Natural killer cell (primary cell): ENCODE measurements at regions not wholly inside any gene's neighbourhood (a gene's known extent, or its start where the extent isn't known, plus 50 kb on each side); places are given as distances from the start of the nearest gene placed in this dataset.

Experiments used
- ATAC-seq, 3 donors: fragments of 150-1000 bp in 2 of 3; fragments of 200-7000 bp in 1 of 3; cut with Tn5 transposase; 1 replicate in 1 of 3; 2 replicates in 2 of 3; pipeline ENCODE4 v1.10.0; 2021; ENCODE audit warnings: mild to moderate bottlenecking in 2 of 3, moderate library complexity in 2 of 3
- DNase-seq, 2 donors: peaks; one replicate each; pipeline versions ENCODE4 v3.0.0 to v3.0.0-alpha.2; 2013 to 2021; ENCODE audit warnings: mixed read lengths in 1 of 2
- H3K27ac ChIP-seq: one replicate; pipeline ENCODE4 v1.5.1; 2013; ENCODE audit warnings: mild to moderate bottlenecking, low read length
- H3K27me3 ChIP-seq: one replicate; pipeline ENCODE4 v1.6.1; 2013; ENCODE audit warnings: low read length; ENCODE audit not compliant: control insufficient read depth, insufficient read depth
- H3K36me3 ChIP-seq: one replicate; pipeline ENCODE4 v1.6.1; 2013; ENCODE audit warnings: low read length; ENCODE audit not compliant: control insufficient read depth, insufficient read depth
- H3K4me1 ChIP-seq: one replicate; pipeline ENCODE4 v1.6.1; 2013; ENCODE audit warnings: low read length; ENCODE audit not compliant: control insufficient read depth, insufficient read depth
- H3K4me3 ChIP-seq: one replicate; pipeline ENCODE4 v1.5.1; 2013; ENCODE audit warnings: low read length
- H3K9me3 ChIP-seq: one replicate; pipeline ENCODE4 v1.6.1; 2013; ENCODE audit warnings: low read length; ENCODE audit not compliant: control insufficient read depth, insufficient read depth
- H3K27ac Mint-ChIP-seq, 2 donors: one replicate each; pipeline ENCODE4 v1.8.0; 2022; ENCODE audit warnings: mild to moderate bottlenecking in 2 of 2, mixed read lengths in 2 of 2, moderate library complexity in 1 of 2
- H3K27me3 Mint-ChIP-seq, 2 donors: one replicate each; pipeline ENCODE4 v1.8.0; 2022; ENCODE audit warnings: low read depth in 2 of 2, mixed read lengths in 2 of 2
- H3K36me3 Mint-ChIP-seq: one replicate; pipeline ENCODE4 v1.8.0; 2022; ENCODE audit warnings: mixed read lengths
- H3K4me1 Mint-ChIP-seq, 2 donors: one replicate each; pipeline ENCODE4 v1.8.0; 2022; ENCODE audit warnings: mixed read lengths in 2 of 2
- H3K4me3 Mint-ChIP-seq: one replicate; pipeline ENCODE4 v1.8.0; 2022; ENCODE audit warnings: mild to moderate bottlenecking, moderate library complexity, mixed read lengths
- H3K9me3 Mint-ChIP-seq, 2 donors: one replicate each; pipeline ENCODE4 v1.8.0; 2022; ENCODE audit warnings: mixed read lengths in 2 of 2
- CTCF ChIP-seq: fragments of 200-600 bp; IDR thresholded peaks from one replicate; pipeline ENCODE4 v1.8.0; 2022; ENCODE audit warnings: antibody characterized with exemption
- WGBS: methylation state at CpG from one replicate; pipeline ENCODE4 v1.1.7; 2013; ENCODE audit warnings: missing lambda C conversion rate; ENCODE audit not compliant: insufficient coverage; 5-methylcytosine and 5-hydroxymethylcytosine counted together
- intact Hi-C: fragments of 100-400 bp; cut with micrococcal nuclease; formaldehyde crosslinking; loops from one replicate; pipeline ENCODE4 v1.14.2; 2022

- intact Hi-C loops = no loop called here
- Histone ChIP-seq H3K9me3 (no peaks in the 10 kb centered on the region), H3K4me3 (no peak overlapping the region), H3K36me3 (no peaks in the 10 kb centered on the region), H3K27me3 (no peaks in the 10 kb centered on the region), H3K27ac (no peak overlapping the region), H3K4me1 (no peaks in the 10 kb centered on the region)
- H3K27me3 Mint-ChIP-seq = peaks cover 0 to under 1% of the 10 kb centered on the region in 2 donors
- no peak overlapping the region for H3K4me3 Mint-ChIP-seq
- no peak overlapping the region for H3K27ac Mint-ChIP-seq
- H3K4me1 Mint-ChIP-seq = no peaks in the 10 kb centered on the region
- no peaks in the 10 kb centered on the region for H3K36me3 Mint-ChIP-seq
- ATAC-seq (no peak), DNase-seq (no peak)
- no peak for TF ChIP-seq CTCF
- H3K9me3 Mint-ChIP-seq = peaks cover 11% of the 10 kb centered on the region in 2 donors
Observed at GRCh38 chr1:208951908-208952307, 631.6 kb upstream of the CAMK1G start.

DNA sequence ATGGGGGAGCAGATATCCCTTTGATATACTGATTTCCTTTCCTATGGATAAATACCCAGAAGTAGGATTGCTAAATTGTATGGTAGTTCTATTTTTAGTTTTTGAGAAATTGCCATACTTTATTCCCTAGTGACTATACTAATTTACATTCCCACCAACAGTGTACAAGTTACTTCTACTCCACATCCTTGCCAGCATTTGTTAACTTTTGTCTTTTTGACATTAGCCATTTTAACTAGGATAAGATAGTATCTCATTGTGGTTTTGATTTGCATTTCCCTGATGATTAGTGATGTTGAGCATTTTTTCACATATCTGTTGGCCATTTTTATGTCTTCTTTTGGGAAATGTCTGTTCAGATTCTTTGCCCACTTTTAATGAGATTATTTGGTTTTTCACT is 620.6 kb upstream of the CAMK1G start:
- Histone ChIP-seq H3K36me3 (no peaks in the 10 kb centered on the region), H3K9me3 (peaks cover 3% of the 10 kb centered on the region), H3K4me1 (no peaks in the 10 kb centered on the region), H3K27ac (no peak overlapping the region), H3K4me3 (no peak overlapping the region), H3K27me3 (no peaks in the 10 kb centered on the region)
- Mint-ChIP-seq H3K4me3 (no peak overlapping the region), H3K27me3 (no peaks in the 10 kb centered on the region), H3K36me3 (no peaks in the 10 kb centered on the region), H3K27ac (no peak overlapping the region), H3K4me1 (no peaks in the 10 kb centered on the region), H3K9me3 (peaks cover 4% of the 10 kb centered on the region in 2 donors)
- ATAC-seq (no peak), DNase-seq (no peak)
- TF ChIP-seq CTCF = no peak
- intact Hi-C loops = no loop called here

- intact Hi-C loops = no loop called here
- ATAC-seq (no peak), DNase-seq (no peak)
- Mint-ChIP-seq H3K36me3 (no peaks in the 10 kb centered on the region), H3K4me1 (no peaks in the 10 kb centered on the region), H3K27ac (no peak overlapping the region), H3K27me3 (peaks cover 0 to 6% of the 10 kb centered on the region in 2 donors), H3K9me3 (peaks cover 0 to 3% of the 10 kb centered on the region in 2 donors), H3K4me3 (no peak overlapping the region)
- Histone ChIP-seq H3K9me3 (no peaks in the 10 kb centered on the region), H3K27me3 (no peaks in the 10 kb centered on the region), H3K27ac (no peak overlapping the region), H3K4me3 (no peak overlapping the region), H3K36me3 (no peaks in the 10 kb centered on the region), H3K4me1 (no peaks in the 10 kb centered on the region)
- TF ChIP-seq CTCF = no peak
Observed at GRCh38 chr1:208965351-208965750, 618.2 kb upstream of the CAMK1G start.

GRCh38 chr1:208967334-208967733 is 616.2 kb upstream of the CAMK1G start:
- H3K36me3 ChIP-seq = no peaks in the 10 kb centered on the region
- H3K4me3 ChIP-seq = no peak overlapping the region
- intact Hi-C loops = no loop called here
- Mint-ChIP-seq H3K4me3 (no peak overlapping the region), H3K9me3 (peaks cover 0 to 3% of the 10 kb centered on the region in 2 donors), H3K36me3 (no peaks in the 10 kb centered on the region), H3K27me3 (peaks cover 0 to 6% of the 10 kb centered on the region in 2 donors), H3K4me1 (no peaks in the 10 kb centered on the region), H3K27ac (no peak overlapping the region)
- WGBS = 79% methylated on average over 4 of the region's 4 CpGs
- no peaks in the 10 kb centered on the region for H3K9me3 ChIP-seq
- no peaks in the 10 kb centered on the region for H3K27me3 ChIP-seq
- H3K4me1 ChIP-seq = no peaks in the 10 kb centered on the region
- H3K27ac ChIP-seq = no peak overlapping the region
- ATAC-seq = no peak
- DNase-seq = no peak
- no peak for TF ChIP-seq CTCF
